Peyer's patch (tissue), 4 donors: ENCODE measurements at regions not wholly inside any gene's neighbourhood (a gene's known extent, or its start where the extent isn't known, plus 50 kb on each side); places are given as distances from the start of the nearest gene placed in this dataset.

ENCODE experiments used
- DNase-seq, 3 donors: peaks; one replicate each; pipeline ENCODE4 v3.0.0-alpha.2; 2017 to 2019
- H3K27ac ChIP-seq, 4 donors: fragments of 200-600 bp; sonication (generic); one replicate each; pipeline ENCODE4 v1.5.1; 2016 to 2019
- H3K27me3 ChIP-seq, 2 donors: fragments of 200-600 bp; sonication (generic); one replicate each; pipeline ENCODE4 v1.5.1; 2019
- H3K36me3 ChIP-seq, 3 donors: fragments of 200-600 bp; sonication (generic); one replicate each; pipeline ENCODE4 v1.5.1; 2016 to 2019
- H3K4me1 ChIP-seq, 4 donors: fragments of 200-600 bp; sonication (generic); one replicate each; pipeline ENCODE4 v1.5.1; 2016 to 2019
- H3K4me3 ChIP-seq, 4 donors: fragments of 200-600 bp; sonication (generic); 1 replicate in 3 of 4; 2 replicates in 1 of 4; pipeline ENCODE4 v1.5.1; 2016 to 2019; ENCODE audit warnings: mild to moderate bottlenecking in 1 of 4
- H3K9me3 ChIP-seq, 4 donors: fragments of 200-600 bp; sonication (generic); one replicate each; pipeline ENCODE4 v1.5.1; 2016 to 2019; ENCODE audit warnings: mild to moderate bottlenecking in 1 of 4
- CTCF ChIP-seq, 6 experiments: fragments of 450-650 bp in 4 of 6; fragments of 200-600 bp in 2 of 6; sonication (generic) in 1 of 6; IDR thresholded peaks; one replicate each; pipeline ENCODE4 v1.5.1; 2017 to 2019; ENCODE audit warnings: antibody characterized with exemption in 6 of 6, mild to moderate bottlenecking in 3 of 6, moderate library complexity in 1 of 6
- POLR2A ChIP-seq, 2 donors: fragments of 450-650 bp; IDR thresholded peaks; one replicate each; pipeline ENCODE4 v1.5.1; 2017; ENCODE audit warnings: antibody characterized with exemption in 2 of 2, mild to moderate bottlenecking in 2 of 2, moderate library complexity in 2 of 2

- no peak for TF ChIP-seq POLR2A (IDR thresholded peaks at IDR 0.05)
- TF ChIP-seq CTCF (IDR thresholded peaks at IDR 0.05): no peak
- Histone ChIP-seq H3K36me3 (no peaks in the 10 kb centered on the region), H3K27me3 (no peaks in the 10 kb centered on the region), H3K27ac (no peak overlapping the region), H3K9me3 (no peaks in the 10 kb centered on the region), H3K4me1 (no peaks in the 10 kb centered on the region), H3K4me3 (no peak overlapping the region)
- no peak for DNase-seq
Observed at GRCh38 chr7:13201628-13202027, 514.2 kb downstream of the ARL4A start.

- Histone ChIP-seq H3K27ac (no peak overlapping the region), H3K4me1 (no peaks in the 10 kb centered on the region), H3K9me3 (no peaks in the 10 kb centered on the region), H3K4me3 (no peak overlapping the region), H3K36me3 (no peaks in the 10 kb centered on the region), H3K27me3 (no peaks in the 10 kb centered on the region)
- no peak for DNase-seq
- no peak for TF ChIP-seq POLR2A (IDR thresholded peaks at IDR 0.05)
- TF ChIP-seq CTCF (IDR thresholded peaks at IDR 0.05): no peak
Observed at GRCh38 chr7:13217768-13218167, 530.3 kb downstream of the ARL4A start.

GRCh38 chr7:13225068-13225467, 537.6 kb downstream of the ARL4A start:
- Histone ChIP-seq H3K9me3 (no peaks in the 10 kb centered on the region), H3K36me3 (no peaks in the 10 kb centered on the region), H3K4me3 (no peak overlapping the region), H3K4me1 (no peaks in the 10 kb centered on the region), H3K27me3 (no peaks in the 10 kb centered on the region), H3K27ac (no peak overlapping the region)
- DNase-seq: no peak
- no peak for TF ChIP-seq POLR2A (IDR thresholded peaks at IDR 0.05)
- no peak for TF ChIP-seq CTCF (IDR thresholded peaks at IDR 0.05)

GRCh38 chr7:13226385-13226784, 539.0 kb downstream of the ARL4A start:
- no peak for DNase-seq
- H3K9me3 ChIP-seq: no peaks in the 10 kb centered on the region
- no peaks in the 10 kb centered on the region for H3K27me3 ChIP-seq
- no peaks in the 10 kb centered on the region for H3K36me3 ChIP-seq
- TF ChIP-seq POLR2A (IDR thresholded peaks at IDR 0.05): no peak
- no peak for TF ChIP-seq CTCF (IDR thresholded peaks at IDR 0.05)
- H3K4me3 ChIP-seq: no peak overlapping the region
- H3K4me1 ChIP-seq: no peaks in the 10 kb centered on the region
- no peak overlapping the region for H3K27ac ChIP-seq

GRCh38 chr7:13231216-13231615, 543.8 kb downstream of the ARL4A start:
- H3K9me3 ChIP-seq: no peaks in the 10 kb centered on the region
- no peak overlapping the region for H3K4me3 ChIP-seq
- no peaks in the 10 kb centered on the region for H3K36me3 ChIP-seq
- H3K27ac ChIP-seq: no peak overlapping the region
- H3K4me1 ChIP-seq: no peaks in the 10 kb centered on the region
- TF ChIP-seq POLR2A (IDR thresholded peaks at IDR 0.05) (no peak), CTCF (IDR thresholded peaks at IDR 0.05) (no peak)
- H3K27me3 ChIP-seq: no peaks in the 10 kb centered on the region
- no peak for DNase-seq

GRCh38 chr7:13235436-13235835, 548.0 kb downstream of the ARL4A start:
- Histone ChIP-seq H3K4me1 (no peaks in the 10 kb centered on the region), H3K4me3 (no peak overlapping the region), H3K36me3 (no peaks in the 10 kb centered on the region), H3K27ac (no peak overlapping the region), H3K27me3 (no peaks in the 10 kb centered on the region), H3K9me3 (no peaks in the 10 kb centered on the region)
- TF ChIP-seq CTCF (IDR thresholded peaks at IDR 0.05): no peak
- TF ChIP-seq POLR2A (IDR thresholded peaks at IDR 0.05): no peak
- no peak for DNase-seq
